ENCODE measurements at regions not wholly inside any gene's neighbourhood (a gene's known extent, or its start where the extent isn't known, plus 50 kb on each side); places are given as distances from the start of the nearest gene placed in this dataset.

DNA sequence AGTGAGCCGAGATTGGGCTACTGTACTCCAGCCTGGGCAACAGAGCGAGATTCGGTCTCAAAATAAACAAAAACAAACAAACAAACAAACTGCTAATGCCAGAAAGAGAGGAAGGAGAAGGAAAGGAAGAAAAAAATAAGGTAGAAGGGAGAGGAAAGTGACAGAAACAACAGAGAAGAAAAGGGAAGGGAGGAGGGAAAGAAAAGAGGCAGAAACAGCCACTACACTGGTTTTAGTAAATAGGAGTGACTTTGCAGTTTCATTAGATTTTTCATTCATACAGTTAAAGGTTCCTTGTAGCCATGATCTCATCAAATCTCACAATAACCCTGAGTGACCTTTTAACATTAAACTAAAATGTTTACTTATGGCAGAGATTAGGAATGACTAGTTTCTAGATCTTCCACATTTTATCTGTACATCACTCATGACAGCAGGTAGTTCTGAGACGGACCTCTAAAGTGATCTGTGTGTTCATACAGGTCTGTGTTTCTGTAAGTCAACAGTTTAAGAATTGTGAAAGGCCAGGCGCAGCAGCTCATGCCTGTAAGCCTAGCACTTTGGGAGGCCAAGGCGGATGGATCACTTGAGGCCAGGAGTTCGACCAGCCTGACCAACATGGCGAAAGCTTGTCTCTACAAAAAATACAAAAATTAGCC is 191.3 kb upstream of the KLF14 start:
- TF ChIP-seq, protein P1, sequence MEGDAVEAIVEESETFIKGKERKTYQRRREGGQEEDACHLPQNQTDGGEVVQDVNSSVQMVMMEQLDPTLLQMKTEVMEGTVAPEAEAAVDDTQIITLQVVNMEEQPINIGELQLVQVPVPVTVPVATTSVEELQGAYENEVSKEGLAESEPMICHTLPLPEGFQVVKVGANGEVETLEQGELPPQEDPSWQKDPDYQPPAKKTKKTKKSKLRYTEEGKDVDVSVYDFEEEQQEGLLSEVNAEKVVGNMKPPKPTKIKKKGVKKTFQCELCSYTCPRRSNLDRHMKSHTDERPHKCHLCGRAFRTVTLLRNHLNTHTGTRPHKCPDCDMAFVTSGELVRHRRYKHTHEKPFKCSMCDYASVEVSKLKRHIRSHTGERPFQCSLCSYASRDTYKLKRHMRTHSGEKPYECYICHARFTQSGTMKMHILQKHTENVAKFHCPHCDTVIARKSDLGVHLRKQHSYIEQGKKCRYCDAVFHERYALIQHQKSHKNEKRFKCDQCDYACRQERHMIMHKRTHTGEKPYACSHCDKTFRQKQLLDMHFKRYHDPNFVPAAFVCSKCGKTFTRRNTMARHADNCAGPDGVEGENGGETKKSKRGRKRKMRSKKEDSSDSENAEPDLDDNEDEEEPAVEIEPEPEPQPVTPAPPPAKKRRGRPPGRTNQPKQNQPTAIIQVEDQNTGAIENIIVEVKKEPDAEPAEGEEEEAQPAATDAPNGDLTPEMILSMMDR (IDR thresholded peaks at IDR 0.05 in 4 of 5, conservative IDR thresholded peaks at IDR 0.05 in 1 of 5), result no peak
- TF ChIP-seq POLR2A (IDR thresholded peaks at IDR 0.05), result no peak

All from gastrocnemius medialis (tissue), 4 donors.